ENCODE measurements at regions not wholly inside any gene's neighbourhood (a gene's known extent, or its start where the extent isn't known, plus 50 kb on each side); places are given as distances from the start of the nearest gene placed in this dataset.
"Not testable (repeated sequence)": the region's sequence is repeated elsewhere in the genome, so short reads cannot be mapped to it uniquely, and the experiment has no call there.

GRCh38 chr2:89957236-89957635, 1265.8 kb downstream of the RPIA start:
- H3K27ac ChIP-seq; H2AFZ ChIP-seq (ENCODE audit: low read depth); H3K79me2 ChIP-seq (ENCODE audit: insufficient read depth, low read depth); H3K9ac ChIP-seq; H3K27me3 ChIP-seq (ENCODE audit: insufficient read depth, low read depth); H3K4me2 ChIP-seq; H3K4me1 ChIP-seq (ENCODE audit: low read depth, poor library complexity, severe bottlenecking); H3K36me3 ChIP-seq (ENCODE audit: insufficient read depth); H3K4me3 ChIP-seq (IDR thresholded peaks at IDR 0.05; ENCODE audit: insufficient read depth, low read depth, low read length); H4K20me1 ChIP-seq (ENCODE audit: insufficient read depth): not testable (repeated sequence)
- peak; percentile 19; the same call in 1 of the 2 replicates for TF ChIP-seq CTCF (conservative IDR thresholded peaks at IDR 0.05; ENCODE audit: low read depth, low read length)

- H3K27me3 ChIP-seq (ENCODE audit: insufficient read depth, low read depth); H3K4me1 ChIP-seq (ENCODE audit: low read depth, poor library complexity, severe bottlenecking); H4K20me1 ChIP-seq (ENCODE audit: insufficient read depth); H3K79me2 ChIP-seq (ENCODE audit: insufficient read depth, low read depth); H2AFZ ChIP-seq (ENCODE audit: low read depth); H3K27ac ChIP-seq; H3K4me2 ChIP-seq; H3K36me3 ChIP-seq (ENCODE audit: insufficient read depth); H3K9ac ChIP-seq; H3K4me3 ChIP-seq (IDR thresholded peaks at IDR 0.05; ENCODE audit: insufficient read depth, low read depth, low read length): not testable (repeated sequence)
Measured at GRCh38 chr2:89959729-89960378, 1268.4 kb downstream of the RPIA start.

GRCh38 chr2:89960570-89960969, 1269.1 kb downstream of the RPIA start:
- H3K4me1 ChIP-seq (ENCODE audit: low read depth, poor library complexity, severe bottlenecking); H3K36me3 ChIP-seq (ENCODE audit: insufficient read depth); H3K4me3 ChIP-seq (IDR thresholded peaks at IDR 0.05; ENCODE audit: insufficient read depth, low read depth, low read length); H3K27ac ChIP-seq; H3K27me3 ChIP-seq (ENCODE audit: insufficient read depth, low read depth); H2AFZ ChIP-seq (ENCODE audit: low read depth); H3K9ac ChIP-seq; H3K4me2 ChIP-seq; H3K79me2 ChIP-seq (ENCODE audit: insufficient read depth, low read depth); H4K20me1 ChIP-seq (ENCODE audit: insufficient read depth): not testable (repeated sequence)

GRCh38 chr2:89968567-89968966, 1277.1 kb downstream of the RPIA start:
- not testable (repeated sequence) for H3K79me2 ChIP-seq (ENCODE audit: insufficient read depth, low read depth); H3K4me1 ChIP-seq (ENCODE audit: low read depth, poor library complexity, severe bottlenecking); H4K20me1 ChIP-seq (ENCODE audit: insufficient read depth); H3K27ac ChIP-seq; H3K9ac ChIP-seq; H3K36me3 ChIP-seq (ENCODE audit: insufficient read depth); H3K4me2 ChIP-seq; H2AFZ ChIP-seq (ENCODE audit: low read depth); H3K4me3 ChIP-seq (IDR thresholded peaks at IDR 0.05; ENCODE audit: insufficient read depth, low read depth, low read length); H3K27me3 ChIP-seq (ENCODE audit: insufficient read depth, low read depth)

- not testable (repeated sequence) for H3K4me1 ChIP-seq (ENCODE audit: low read depth, poor library complexity, severe bottlenecking); H4K20me1 ChIP-seq (ENCODE audit: insufficient read depth); H3K9ac ChIP-seq; H3K4me3 ChIP-seq (IDR thresholded peaks at IDR 0.05; ENCODE audit: insufficient read depth, low read depth, low read length); H3K27ac ChIP-seq; H3K27me3 ChIP-seq (ENCODE audit: insufficient read depth, low read depth); H3K79me2 ChIP-seq (ENCODE audit: insufficient read depth, low read depth); H2AFZ ChIP-seq (ENCODE audit: low read depth); H3K4me2 ChIP-seq; H3K36me3 ChIP-seq (ENCODE audit: insufficient read depth)
Measured at GRCh38 chr2:89969190-89969589, 1277.7 kb downstream of the RPIA start.

GRCh38 chr2:89973849-89974248, 1282.4 kb downstream of the RPIA start:
- not testable (repeated sequence) for H3K27ac ChIP-seq; H3K4me3 ChIP-seq (IDR thresholded peaks at IDR 0.05; ENCODE audit: insufficient read depth, low read depth, low read length); H4K20me1 ChIP-seq (ENCODE audit: insufficient read depth); H3K79me2 ChIP-seq (ENCODE audit: insufficient read depth, low read depth); H2AFZ ChIP-seq (ENCODE audit: low read depth); H3K4me1 ChIP-seq (ENCODE audit: low read depth, poor library complexity, severe bottlenecking); H3K27me3 ChIP-seq (ENCODE audit: insufficient read depth, low read depth); H3K9ac ChIP-seq; H3K4me2 ChIP-seq; H3K36me3 ChIP-seq (ENCODE audit: insufficient read depth)

GRCh38 chr2:89979826-89980537, 1288.5 kb downstream of the RPIA start:
- not testable (repeated sequence) for H3K79me2 ChIP-seq (ENCODE audit: insufficient read depth, low read depth); H3K4me1 ChIP-seq (ENCODE audit: low read depth, poor library complexity, severe bottlenecking); H3K27ac ChIP-seq; H3K4me3 ChIP-seq (IDR thresholded peaks at IDR 0.05; ENCODE audit: insufficient read depth, low read depth, low read length); H2AFZ ChIP-seq (ENCODE audit: low read depth); H4K20me1 ChIP-seq (ENCODE audit: insufficient read depth); H3K9ac ChIP-seq; H3K4me2 ChIP-seq; H3K36me3 ChIP-seq (ENCODE audit: insufficient read depth); H3K27me3 ChIP-seq (ENCODE audit: insufficient read depth, low read depth)

- H3K4me1 ChIP-seq (ENCODE audit: low read depth, poor library complexity, severe bottlenecking); H3K27me3 ChIP-seq (ENCODE audit: insufficient read depth, low read depth); H4K20me1 ChIP-seq (ENCODE audit: insufficient read depth); H3K4me3 ChIP-seq (IDR thresholded peaks at IDR 0.05; ENCODE audit: insufficient read depth, low read depth, low read length); H2AFZ ChIP-seq (ENCODE audit: low read depth); H3K27ac ChIP-seq; H3K9ac ChIP-seq; H3K4me2 ChIP-seq; H3K36me3 ChIP-seq (ENCODE audit: insufficient read depth); H3K79me2 ChIP-seq (ENCODE audit: insufficient read depth, low read depth): not testable (repeated sequence)
Measured at GRCh38 chr2:89982246-89982645, 1290.8 kb downstream of the RPIA start.

- not testable (repeated sequence) for H4K20me1 ChIP-seq (ENCODE audit: insufficient read depth); H3K4me1 ChIP-seq (ENCODE audit: low read depth, poor library complexity, severe bottlenecking); H2AFZ ChIP-seq (ENCODE audit: low read depth); H3K27ac ChIP-seq; H3K9ac ChIP-seq; H3K4me3 ChIP-seq (IDR thresholded peaks at IDR 0.05; ENCODE audit: insufficient read depth, low read depth, low read length); H3K4me2 ChIP-seq; H3K79me2 ChIP-seq (ENCODE audit: insufficient read depth, low read depth); H3K36me3 ChIP-seq (ENCODE audit: insufficient read depth); H3K27me3 ChIP-seq (ENCODE audit: insufficient read depth, low read depth)
Measured at GRCh38 chr2:89985650-89986049, 1294.2 kb downstream of the RPIA start.
